Right forelimb (tissue), 1 donor: ENCODE measurements at regions not wholly inside any gene's neighbourhood (a gene's known extent, or its start where the extent isn't known, plus 50 kb on each side); places are given as distances from the start of the nearest gene placed in this dataset.

Experiments used
- DNase-seq: peaks from one replicate; pipeline ENCODE4 v3.0.0-alpha.2; 2018

GRCh38 chr9:8186560-8186959 is 387.0 kb upstream of the DMAC1 start:
- no peak for DNase-seq

DNA sequence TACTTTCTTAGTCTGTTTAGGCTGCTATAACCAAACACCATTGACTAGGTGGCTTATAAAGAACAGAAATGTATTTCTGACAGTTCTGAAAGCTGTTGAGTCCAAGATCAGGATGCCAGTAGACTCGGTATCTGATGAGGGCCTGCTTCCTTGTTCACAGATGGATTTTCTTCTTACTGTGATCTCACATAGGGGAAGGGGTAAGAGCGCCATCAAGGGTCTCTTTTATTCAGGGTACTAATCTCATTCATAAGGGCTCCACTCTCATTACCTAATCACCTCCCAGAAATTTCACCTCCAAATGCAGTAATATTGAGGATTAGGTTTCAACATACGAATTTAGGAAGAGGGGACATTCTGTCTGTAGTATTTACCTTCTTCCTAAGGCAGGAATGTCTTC is 384.0 kb upstream of the DMAC1 start:
- DNase-seq, result no peak

- DNase-seq, result no peak
Measured at GRCh38 chr9:8179381-8180053, 379.9 kb upstream of the DMAC1 start.

- DNase-seq, result no peak
Measured at GRCh38 chr9:8172000-8172399, 372.4 kb upstream of the DMAC1 start.

GRCh38 chr9:8168916-8169438 is 369.4 kb upstream of the DMAC1 start:
- no peak for DNase-seq

DNA sequence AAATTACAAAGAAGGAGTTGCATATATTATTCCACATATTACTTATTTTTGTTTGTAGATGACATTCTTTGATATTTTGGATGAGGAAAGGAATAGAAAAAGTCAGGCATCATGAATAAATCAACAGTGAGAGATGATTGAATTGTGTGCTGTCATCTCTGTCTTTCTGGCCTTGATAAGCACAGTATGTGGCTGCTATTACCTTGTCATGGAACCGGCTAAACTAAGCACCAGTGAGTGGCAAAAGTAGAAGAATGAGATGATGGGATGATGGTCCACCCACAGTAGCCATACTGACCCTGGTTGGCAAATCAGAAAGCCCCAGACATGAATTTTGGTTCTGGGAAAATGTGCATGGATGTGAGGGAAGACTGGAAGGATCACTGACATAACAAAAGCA is 361.2 kb upstream of the DMAC1 start:
- no peak for DNase-seq

DNA sequence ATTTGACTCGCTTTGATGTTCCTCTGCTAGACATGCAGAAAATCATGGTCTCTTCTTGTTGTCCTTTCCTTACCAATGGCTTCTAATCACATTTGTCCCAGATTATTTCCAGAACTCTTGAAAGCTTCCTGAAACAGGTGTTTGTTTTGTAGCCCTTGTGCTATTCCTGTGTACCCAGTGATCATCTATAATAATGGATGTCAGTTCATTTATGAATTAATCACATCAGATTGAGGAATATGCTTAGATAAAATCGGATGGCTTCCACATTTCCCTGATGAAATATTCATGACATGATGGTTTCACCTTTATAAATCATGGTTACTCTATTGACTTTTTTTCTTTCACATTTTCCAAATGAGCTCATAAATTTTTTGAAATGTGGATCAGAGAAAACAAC is 359.0 kb upstream of the DMAC1 start:
- no peak for DNase-seq

- no peak for DNase-seq
Measured at GRCh38 chr9:8157683-8158324, 358.2 kb upstream of the DMAC1 start.

DNA sequence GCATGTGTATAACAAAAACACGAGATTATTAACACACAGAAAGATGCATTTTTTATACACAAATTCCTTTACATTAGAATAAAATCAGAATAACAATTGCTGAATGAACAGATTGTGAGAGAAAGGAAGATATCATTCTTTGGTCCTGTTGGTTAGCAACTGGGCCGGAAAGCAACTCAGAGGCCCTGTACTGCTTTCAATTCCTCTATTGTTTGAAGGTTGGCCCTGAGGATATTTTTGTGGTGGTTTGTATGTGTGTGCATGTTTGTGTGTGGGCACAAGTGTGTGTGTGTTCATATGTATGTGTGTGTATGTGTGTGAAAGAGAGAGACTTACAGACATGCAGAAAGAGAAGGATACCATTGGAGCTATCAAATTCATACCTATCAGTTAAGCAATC is 356.8 kb upstream of the DMAC1 start:
- no peak for DNase-seq

DNA sequence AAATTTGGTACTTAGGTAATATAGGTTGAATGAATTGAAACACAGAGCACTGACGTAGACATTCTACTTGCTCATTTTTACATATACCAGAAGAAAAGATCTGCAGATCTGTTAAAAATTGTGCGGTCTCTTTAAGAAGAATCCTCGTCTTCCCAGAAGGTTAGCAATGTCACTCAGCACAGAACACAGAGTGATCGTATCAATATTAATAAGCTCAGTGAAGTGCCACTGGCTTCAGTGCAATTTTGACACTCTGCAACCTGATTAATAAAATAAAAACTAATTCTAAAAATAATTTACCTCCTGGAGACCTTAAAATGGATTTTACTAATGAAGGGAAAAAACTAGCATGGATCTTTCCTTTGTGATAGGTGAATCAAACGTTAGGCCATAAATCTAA is 356.1 kb upstream of the DMAC1 start:
- no peak for DNase-seq

GRCh38 chr9:8143677-8144076 is 344.1 kb upstream of the DMAC1 start:
- DNase-seq, result no peak

DNA sequence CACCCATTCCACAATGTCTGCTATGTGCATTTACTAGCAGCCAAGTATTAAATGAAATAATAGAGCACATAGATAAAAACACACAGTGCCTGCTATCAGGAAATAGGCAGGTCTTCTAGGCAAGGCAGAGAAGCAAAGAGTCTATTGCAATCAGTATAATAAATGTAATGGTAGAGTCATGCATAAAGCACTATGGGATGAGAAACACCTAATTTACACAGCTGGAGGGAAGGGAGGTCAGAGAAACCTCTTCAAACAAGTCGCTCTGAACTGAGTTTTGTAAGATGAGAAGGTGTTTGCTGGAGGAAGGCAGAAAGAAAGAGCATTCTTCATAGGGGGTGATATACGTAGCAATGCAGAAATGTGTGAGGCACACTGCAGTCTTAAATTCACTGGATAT is 341.0 kb upstream of the DMAC1 start:
- no peak for DNase-seq

DNA sequence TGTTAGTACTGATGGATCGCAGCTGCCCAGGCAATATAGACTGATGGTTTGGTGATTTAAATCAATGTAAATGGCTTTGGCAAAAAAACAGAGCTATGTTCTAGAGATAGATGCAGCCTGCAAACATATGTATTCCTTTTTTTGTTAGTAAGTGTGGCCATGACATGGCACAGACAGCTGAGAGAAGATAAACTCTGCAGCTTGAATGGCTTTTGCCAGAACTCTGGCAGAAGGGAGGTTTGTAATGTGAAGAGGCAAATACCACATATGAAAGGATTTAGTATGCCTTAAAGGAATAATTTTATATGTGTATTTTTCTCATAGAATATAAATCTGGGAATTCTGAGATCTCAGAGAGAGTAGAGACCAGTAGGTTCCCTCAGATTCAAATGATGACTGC is 340.2 kb upstream of the DMAC1 start:
- DNase-seq, result no peak

DNA sequence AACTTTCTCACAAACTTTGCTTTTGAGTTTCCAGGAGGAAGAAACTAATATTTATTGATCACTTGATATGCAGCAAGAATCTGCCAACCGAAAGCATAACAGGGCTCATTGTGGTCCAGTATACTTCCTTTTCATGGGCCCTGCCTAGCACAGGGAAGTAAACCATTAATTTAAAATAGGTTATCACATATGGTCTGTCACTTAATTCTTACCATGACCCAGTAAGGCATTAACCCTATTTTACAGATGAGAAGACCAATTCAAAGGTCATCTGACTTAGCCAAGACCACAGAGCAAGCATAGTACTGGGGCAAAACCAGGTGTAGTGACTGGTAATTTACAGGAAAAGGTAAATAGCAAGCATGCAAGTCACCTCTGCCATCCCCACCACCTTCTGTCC is 336.9 kb upstream of the DMAC1 start:
- no peak for DNase-seq

- DNase-seq, result no peak
Measured at GRCh38 chr9:8134635-8135034, 335.1 kb upstream of the DMAC1 start.

- no peak for DNase-seq
Measured at GRCh38 chr9:8133606-8134005, 334.0 kb upstream of the DMAC1 start.

DNA sequence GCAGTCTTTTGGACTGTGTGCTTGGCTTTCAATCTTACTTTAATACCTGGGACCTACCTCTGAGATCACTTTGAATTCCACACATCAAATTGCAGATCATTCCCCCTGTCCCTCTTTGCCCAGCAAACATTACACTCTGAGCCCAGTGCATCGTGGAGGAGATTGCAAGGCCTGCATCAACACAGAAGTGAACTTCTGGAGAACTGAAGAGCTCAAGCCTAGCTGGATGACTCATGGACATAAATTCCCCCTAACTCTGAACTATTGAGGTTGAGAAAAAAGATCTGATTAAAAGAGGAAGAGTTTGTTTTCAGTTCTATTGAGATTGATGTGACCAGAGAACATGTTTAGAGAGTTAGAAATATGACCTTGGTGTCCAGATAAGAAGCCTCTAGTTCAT is 316.0 kb upstream of the DMAC1 start:
- DNase-seq, result no peak

DNA sequence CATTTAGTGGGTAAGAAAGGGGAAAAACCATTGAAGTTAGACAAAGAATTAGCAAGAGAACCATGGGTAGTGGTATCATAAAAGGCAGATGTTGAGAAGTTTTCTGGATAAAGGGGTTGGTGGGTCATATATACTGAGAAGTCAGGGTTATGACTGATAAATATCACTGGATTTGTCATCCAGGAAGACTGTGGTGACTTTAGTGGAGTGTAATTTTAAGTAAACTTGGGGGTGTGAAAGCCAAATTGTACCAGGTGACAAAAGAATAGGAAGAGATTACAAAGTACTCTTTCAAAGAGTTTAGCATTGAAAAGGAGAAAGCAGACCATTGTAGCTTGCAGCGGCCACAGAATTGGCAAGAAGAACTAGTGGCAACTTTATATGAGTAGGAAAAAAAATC is 315.2 kb upstream of the DMAC1 start:
- no peak for DNase-seq

DNA sequence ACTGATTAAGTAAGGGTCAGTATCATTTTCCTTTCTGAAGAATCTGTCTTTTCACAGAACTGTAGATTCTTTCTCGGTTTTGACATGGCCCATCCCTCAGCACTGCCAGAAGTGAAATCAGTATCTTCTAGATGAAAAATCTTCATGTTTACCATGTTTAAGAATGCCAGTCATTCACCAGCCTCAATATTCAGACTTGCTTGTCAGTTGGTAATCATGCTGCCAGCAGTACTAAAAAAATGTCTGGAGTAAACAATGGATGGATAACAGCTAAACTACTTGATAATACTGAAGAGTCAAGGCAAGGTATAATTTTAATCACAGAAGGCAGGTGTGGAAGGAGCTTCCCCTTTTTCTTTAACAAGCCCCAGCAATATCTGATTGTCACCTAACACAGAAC is 306.8 kb upstream of the DMAC1 start:
- no peak for DNase-seq

DNA sequence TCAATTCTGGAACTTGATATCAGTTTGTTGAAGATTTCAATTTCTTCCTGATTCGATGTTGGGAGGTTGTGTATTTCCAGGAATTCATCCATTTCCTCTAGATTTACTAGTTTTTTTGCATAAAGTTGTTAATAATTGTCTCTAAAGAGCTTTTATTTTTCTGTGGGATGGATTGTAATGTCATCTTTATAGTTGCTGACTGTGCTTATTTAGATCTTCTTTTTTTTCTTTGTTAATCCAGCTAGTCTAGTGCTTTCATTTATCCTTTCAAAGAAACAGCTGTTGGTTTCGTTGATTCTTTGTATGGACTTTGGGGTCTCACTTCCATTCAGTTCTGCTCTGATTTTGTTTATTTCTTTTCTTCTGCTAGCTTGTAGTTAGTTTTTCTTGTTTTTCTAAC is 302.0 kb upstream of the DMAC1 start:
- no peak for DNase-seq

GRCh38 chr9:8096091-8096490 is 296.5 kb upstream of the DMAC1 start:
- DNase-seq, result no peak

- no peak for DNase-seq
Measured at GRCh38 chr9:8095672-8096086, 296.1 kb upstream of the DMAC1 start.

- DNase-seq, result no peak
Measured at GRCh38 chr9:8088477-8088876, 288.9 kb upstream of the DMAC1 start.

- no peak for DNase-seq
Measured at GRCh38 chr9:8085986-8086385, 286.4 kb upstream of the DMAC1 start.

DNA sequence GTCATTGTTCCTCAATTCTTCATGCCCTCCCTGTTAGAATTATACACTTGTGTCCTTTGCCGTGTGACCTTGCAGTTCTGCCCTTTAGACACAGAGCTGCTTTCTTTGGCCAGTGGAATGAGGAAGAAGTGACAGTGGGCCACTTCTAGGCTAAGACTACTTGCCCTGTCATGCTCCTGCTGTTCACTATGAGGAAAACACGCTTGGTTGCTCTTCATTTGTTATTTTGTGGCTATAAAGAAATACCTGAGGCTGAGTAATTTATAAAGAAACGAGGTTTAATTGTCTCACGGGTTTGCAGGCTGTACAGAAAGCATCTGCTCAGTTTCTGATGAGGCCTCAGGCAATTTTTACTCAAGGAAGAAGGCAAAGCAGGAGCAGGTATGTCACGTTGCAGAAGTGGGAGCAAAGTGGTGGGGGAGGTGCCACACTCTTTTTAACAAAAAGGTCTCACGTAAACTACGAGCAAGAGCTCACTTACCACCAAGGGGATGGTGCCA is 279.1 kb upstream of the DMAC1 start:
- DNase-seq, result no peak
